Keratinocyte (primary cell): ENCODE measurements at regions not wholly inside any gene's neighbourhood (a gene's known extent, or its start where the extent isn't known, plus 50 kb on each side); places are given as distances from the start of the nearest gene placed in this dataset.
"Not testable (repeated sequence)": the region's sequence is repeated elsewhere in the genome, so short reads cannot be mapped to it uniquely, and the experiment has no call there.

Source experiments
- DNase-seq: peaks from one replicate; pipeline ENCODE4 v3.0.0-alpha.2; 2011; ENCODE audit warnings: low read depth, missing footprints, low spot score
- FAIRE-seq: peaks from 2 replicates; lab custom pipeline; 2011; peaks lifted over from hg19 to GRCh38; lab: Jason Lieb, UNC
- H2AFZ ChIP-seq: 2 replicates; pipeline ENCODE4 v1.6.0; 2012; ENCODE audit warnings: low read length, control low read depth, inconsistent platforms; ENCODE audit not compliant: control insufficient read depth
- H3K27ac ChIP-seq: 2 replicates; pipeline ENCODE4 v1.5.1; 2011; ENCODE audit warnings: low read length; ENCODE audit not compliant: control insufficient read depth, insufficient read depth
- H3K27me3 ChIP-seq: 3 replicates; pipeline ENCODE4 v1.6.0; 2011; ENCODE audit warnings: low read length; ENCODE audit not compliant: control insufficient read depth, insufficient read depth; ENCODE audit errors: extremely low read depth
- H3K36me3 ChIP-seq, 2 experiments: 2 replicates in 1 of 2; 3 replicates in 1 of 2; pipeline ENCODE4 v1.5.1; 2011; ENCODE audit warnings: low read length in 2 of 2, mild to moderate bottlenecking in 1 of 2; ENCODE audit not compliant: control insufficient read depth in 2 of 2, insufficient read depth in 2 of 2; ENCODE audit errors: extremely low read depth in 1 of 2
- H3K4me1 ChIP-seq: 3 replicates; pipeline ENCODE4 v1.5.1; 2011; ENCODE audit warnings: low read length; ENCODE audit not compliant: control insufficient read depth, insufficient read depth; ENCODE audit errors: extremely low read depth
- H3K4me2 ChIP-seq: 3 replicates; pipeline ENCODE4 v1.6.0; 2011; ENCODE audit warnings: low read depth, low read length; ENCODE audit not compliant: control insufficient read depth, insufficient read depth; ENCODE audit errors: extremely low read depth
- H3K4me3 ChIP-seq, 3 experiments: fragments of 200-600 bp in 1 of 3; sonication (generic) in 1 of 3; 2 replicates in 2 of 3; 3 replicates in 1 of 3; pipeline ENCODE4 v1.5.1; 2011 to 2016; ENCODE audit warnings: low read length in 3 of 3, mild to moderate bottlenecking in 3 of 3, control low read depth in 2 of 3, inconsistent platforms in 1 of 3, low read depth in 1 of 3, mixed read lengths in 1 of 3, mixed run types in 1 of 3, moderate library complexity in 1 of 3; ENCODE audit not compliant: control insufficient read depth in 2 of 3, insufficient read depth in 2 of 3; ENCODE audit errors: extremely low read depth in 1 of 3
- H3K79me2 ChIP-seq: 2 replicates; pipeline ENCODE4 v1.6.0; 2012; ENCODE audit warnings: low read length; ENCODE audit not compliant: control insufficient read depth, insufficient read depth
- H3K9ac ChIP-seq: 3 replicates; pipeline ENCODE4 v1.6.0; 2011; ENCODE audit warnings: low read length; ENCODE audit not compliant: control insufficient read depth, insufficient read depth; ENCODE audit errors: extremely low read depth
- H3K9me1 ChIP-seq: 3 replicates; pipeline ENCODE4 v1.6.0; 2011; ENCODE audit warnings: low read length; ENCODE audit not compliant: control insufficient read depth, insufficient read depth; ENCODE audit errors: extremely low read depth
- H3K9me3 ChIP-seq: 2 replicates; pipeline ENCODE4 v1.5.1; 2012; ENCODE audit warnings: low read depth, low read length; ENCODE audit not compliant: control insufficient read depth
- H4K20me1 ChIP-seq: 3 replicates; pipeline ENCODE4 v1.6.0; 2011; ENCODE audit warnings: low read length; ENCODE audit not compliant: control insufficient read depth, insufficient read depth; ENCODE audit errors: extremely low read depth
- EZH2 ChIP-seq: IDR thresholded peaks from one replicate; pipeline ENCODE4 v1.6.1; 2012; ENCODE audit warnings: inconsistent platforms, mild to moderate bottlenecking, low read length, moderate library complexity
- dilution Hi-C: fragments of 300-500 bp; cut with MboI; formaldehyde crosslinking; loops from one replicate; pipeline ENCODE4 v1.7.0; 2020; ENCODE audit warnings: low sequenced_read_pairs; ENCODE audit not compliant: extremely low pct_ligation_motif_present
- TF ChIP-seq, protein P1 (sequence below), 3 experiments: IDR thresholded peaks in 1 of 3; conservative IDR thresholded peaks in 1 of 3; optimal IDR thresholded peaks in 1 of 3; 2 replicates in 2 of 3; 3 replicates in 1 of 3; pipeline versions ENCODE3 to v1.5.1; 2011; ENCODE audit warnings: low read length in 3 of 3, mild to moderate bottlenecking in 3 of 3, moderate library complexity in 2 of 3, control low read depth in 1 of 3, inconsistent platforms in 1 of 3; ENCODE audit not compliant: insufficient read depth in 2 of 3; ENCODE audit errors: extremely low read depth in 1 of 3

DNA sequence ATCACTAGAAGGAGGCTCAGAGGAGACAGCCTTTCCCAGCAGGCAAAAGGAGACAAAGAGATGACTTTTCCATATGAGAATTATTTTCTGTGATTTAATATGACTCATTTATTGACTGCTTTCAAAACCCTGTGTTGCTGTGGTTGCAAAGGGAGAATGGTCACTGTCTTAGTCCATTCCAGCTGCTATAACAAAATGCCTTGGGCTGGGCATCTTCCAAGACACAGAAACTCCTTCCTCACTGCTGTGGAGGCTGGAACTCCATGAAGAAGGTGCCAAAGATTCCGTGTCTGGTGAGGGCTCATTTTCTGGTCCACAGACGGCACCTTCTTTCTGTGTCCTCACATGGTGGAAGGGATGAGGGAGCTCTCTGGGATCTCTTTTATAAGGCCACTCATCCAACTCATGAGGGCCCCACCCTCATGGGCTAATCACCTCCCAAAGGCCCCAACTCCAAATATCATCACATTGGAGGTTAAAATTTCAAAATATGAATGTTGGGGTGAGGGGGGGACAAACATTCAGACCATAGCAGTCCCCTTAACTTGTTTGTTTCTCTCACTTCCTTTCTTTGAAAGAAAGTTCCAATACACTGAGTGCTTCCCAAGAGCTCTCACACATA lies 252.1 kb upstream of the RAB4A start:
- DNase-seq (no peak), FAIRE-seq (no peak)
- H3K4me3 ChIP-seq, result no peak overlapping the region
- no peaks in the 10 kb centered on the region for H3K4me1 ChIP-seq
- TF ChIP-seq, protein P1, sequence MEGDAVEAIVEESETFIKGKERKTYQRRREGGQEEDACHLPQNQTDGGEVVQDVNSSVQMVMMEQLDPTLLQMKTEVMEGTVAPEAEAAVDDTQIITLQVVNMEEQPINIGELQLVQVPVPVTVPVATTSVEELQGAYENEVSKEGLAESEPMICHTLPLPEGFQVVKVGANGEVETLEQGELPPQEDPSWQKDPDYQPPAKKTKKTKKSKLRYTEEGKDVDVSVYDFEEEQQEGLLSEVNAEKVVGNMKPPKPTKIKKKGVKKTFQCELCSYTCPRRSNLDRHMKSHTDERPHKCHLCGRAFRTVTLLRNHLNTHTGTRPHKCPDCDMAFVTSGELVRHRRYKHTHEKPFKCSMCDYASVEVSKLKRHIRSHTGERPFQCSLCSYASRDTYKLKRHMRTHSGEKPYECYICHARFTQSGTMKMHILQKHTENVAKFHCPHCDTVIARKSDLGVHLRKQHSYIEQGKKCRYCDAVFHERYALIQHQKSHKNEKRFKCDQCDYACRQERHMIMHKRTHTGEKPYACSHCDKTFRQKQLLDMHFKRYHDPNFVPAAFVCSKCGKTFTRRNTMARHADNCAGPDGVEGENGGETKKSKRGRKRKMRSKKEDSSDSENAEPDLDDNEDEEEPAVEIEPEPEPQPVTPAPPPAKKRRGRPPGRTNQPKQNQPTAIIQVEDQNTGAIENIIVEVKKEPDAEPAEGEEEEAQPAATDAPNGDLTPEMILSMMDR (optimal IDR thresholded peaks at IDR 0.05 in 1 of 3, IDR thresholded peaks at IDR 0.05 in 1 of 3, conservative IDR thresholded peaks at IDR 0.05 in 1 of 3; ENCODE audit: extremely low read depth in 1 of 3, insufficient read depth in 2 of 3, low read length in 3 of 3), result no peak
- TF ChIP-seq EZH2, result no peak
- no peaks in the 10 kb centered on the region for H3K36me3 ChIP-seq
- H3K9me1 ChIP-seq, result no peaks in the 10 kb centered on the region
- H3K27ac ChIP-seq, result no peak overlapping the region
- dilution Hi-C loops, result no loop called here
- H3K9ac ChIP-seq, result no peak overlapping the region
- peaks cover 11% of the 10 kb centered on the region for H3K27me3 ChIP-seq
- H3K4me2 ChIP-seq, result no peak overlapping the region
- no peaks in the 10 kb centered on the region for H4K20me1 ChIP-seq
- no peak overlapping the region for H2AFZ ChIP-seq
- no peaks in the 10 kb centered on the region for H3K9me3 ChIP-seq
- no peaks in the 10 kb centered on the region for H3K79me2 ChIP-seq

- Histone ChIP-seq H3K4me2 (no peak overlapping the region), H3K27me3 (peaks cover 11% of the 10 kb centered on the region), H3K9ac (no peak overlapping the region), H3K79me2 (no peaks in the 10 kb centered on the region), H3K36me3 (no peaks in the 10 kb centered on the region), H2AFZ (no peak overlapping the region), H3K9me3 (no peaks in the 10 kb centered on the region), H4K20me1 (no peaks in the 10 kb centered on the region), H3K9me1 (no peaks in the 10 kb centered on the region), H3K4me1 (peaks cover 5% of the 10 kb centered on the region), H3K4me3 (no peak overlapping the region), H3K27ac (no peak overlapping the region)
- dilution Hi-C loops, result no loop called here
- TF ChIP-seq, protein P1 (optimal IDR thresholded peaks at IDR 0.05 in 1 of 3, IDR thresholded peaks at IDR 0.05 in 1 of 3, conservative IDR thresholded peaks at IDR 0.05 in 1 of 3; ENCODE audit: extremely low read depth in 1 of 3, insufficient read depth in 2 of 3, low read length in 3 of 3), result peak in 2 of 3 experiments; percentile 10 to 16
- TF ChIP-seq EZH2, result no peak
- DNase-seq (no peak), FAIRE-seq (no peak)
Measured at GRCh38 chr1:229019663-229020271, 251.1 kb upstream of the RAB4A start.

GRCh38 chr1:229021034-229021433 lies 249.9 kb upstream of the RAB4A start:
- H3K9me1 ChIP-seq, H3K79me2 ChIP-seq, DNase-seq, dilution Hi-C loops, H3K27ac ChIP-seq, H4K20me1 ChIP-seq, H3K4me2 ChIP-seq, H3K9ac ChIP-seq, FAIRE-seq, H3K4me3 ChIP-seq, H2AFZ ChIP-seq, H3K4me1 ChIP-seq, H3K36me3 ChIP-seq, H3K9me3 ChIP-seq: not testable (repeated sequence)
- peaks cover 11% of the 10 kb centered on the region for H3K27me3 ChIP-seq
